A172 (cell line): ENCODE measurements at regions not wholly inside any gene's neighbourhood (a gene's known extent, or its start where the extent isn't known, plus 50 kb on each side); places are given as distances from the start of the nearest gene placed in this dataset.

Source experiments
- DNase-seq: peaks from one replicate; pipeline ENCODE4 v3.0.0-alpha.2; 2015; ENCODE audit warnings: low spot score

GRCh38 chr2:104616856-104617255 is 237.1 kb upstream of the POU3F3 start:
- no peak for DNase-seq

- DNase-seq = no peak
Observed at GRCh38 chr2:104620801-104621200, 233.1 kb upstream of the POU3F3 start.

- no peak for DNase-seq
Observed at GRCh38 chr2:104635608-104636007, 218.3 kb upstream of the POU3F3 start.

- DNase-seq = no peak
Observed at GRCh38 chr2:104638190-104638858, 215.6 kb upstream of the POU3F3 start.

- no peak for DNase-seq
Observed at GRCh38 chr2:104638859-104639202, 215.1 kb upstream of the POU3F3 start.

- no peak for DNase-seq
Observed at GRCh38 chr2:104641786-104642185, 212.1 kb upstream of the POU3F3 start.

GRCh38 chr2:104648376-104648775 is 205.5 kb upstream of the POU3F3 start:
- no peak for DNase-seq

GRCh38 chr2:104649866-104650265 is 204.0 kb upstream of the POU3F3 start:
- no peak for DNase-seq

- no peak for DNase-seq
Observed at GRCh38 chr2:104650405-104650996, 203.4 kb upstream of the POU3F3 start.

GRCh38 chr2:104654811-104655210 is 199.1 kb upstream of the POU3F3 start:
- no peak for DNase-seq

- no peak for DNase-seq
Observed at GRCh38 chr2:104656571-104657163, 197.2 kb upstream of the POU3F3 start.

GRCh38 chr2:104658144-104658835 is 195.6 kb upstream of the POU3F3 start:
- DNase-seq = no peak

- no peak for DNase-seq
Observed at GRCh38 chr2:104658904-104659591, 194.9 kb upstream of the POU3F3 start.

- no peak for DNase-seq
Observed at GRCh38 chr2:104660991-104661390, 192.9 kb upstream of the POU3F3 start.

GRCh38 chr2:104664672-104665071 is 189.2 kb upstream of the POU3F3 start:
- DNase-seq = no peak

GRCh38 chr2:104668631-104669030 is 185.3 kb upstream of the POU3F3 start:
- DNase-seq = no peak

GRCh38 chr2:104673225-104673624 is 180.7 kb upstream of the POU3F3 start:
- no peak for DNase-seq

GRCh38 chr2:104678181-104678580 is 175.7 kb upstream of the POU3F3 start:
- DNase-seq = no peak

GRCh38 chr2:104685591-104685990 is 168.3 kb upstream of the POU3F3 start:
- no peak for DNase-seq

- DNase-seq = no peak
Observed at GRCh38 chr2:104687147-104687546, 166.8 kb upstream of the POU3F3 start.

- no peak for DNase-seq
Observed at GRCh38 chr2:104690255-104690984, 163.5 kb upstream of the POU3F3 start.

GRCh38 chr2:104698276-104698675 is 155.6 kb upstream of the POU3F3 start:
- no peak for DNase-seq
